ENCODE measurements at regions not wholly inside any gene's neighbourhood (a gene's known extent, or its start where the extent isn't known, plus 50 kb on each side); places are given as distances from the start of the nearest gene placed in this dataset.

DNA sequence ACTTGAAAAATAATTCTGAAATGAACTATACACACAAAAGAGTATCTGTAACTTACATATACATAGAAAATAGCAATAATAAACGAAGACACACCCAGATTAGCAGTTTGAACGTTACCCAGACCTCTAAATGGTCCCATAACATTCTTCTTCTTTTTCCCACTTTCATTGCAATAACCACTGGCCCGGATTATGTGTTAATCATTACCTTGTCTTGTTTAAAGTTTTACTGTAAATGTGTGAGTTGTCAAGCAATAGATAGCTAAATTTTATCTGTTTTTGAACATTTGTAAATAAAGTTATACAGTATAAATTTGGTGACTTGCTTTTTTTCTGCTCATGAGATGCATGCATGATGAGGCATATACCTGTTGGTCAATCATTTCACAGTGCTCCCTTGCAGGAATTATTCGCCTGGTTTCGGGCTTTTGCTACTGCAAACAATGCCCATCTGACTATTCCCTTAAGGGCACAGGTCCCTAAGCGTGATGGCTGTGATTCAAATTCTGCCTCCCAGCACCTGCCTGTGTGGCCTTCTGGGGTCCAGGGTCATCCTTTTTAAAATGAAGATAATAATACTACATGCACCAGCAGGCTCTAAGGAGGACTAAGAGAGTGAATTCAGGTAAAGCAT is 66.1 kb downstream of the GADD45G start:
- TF ChIP-seq, protein P1, sequence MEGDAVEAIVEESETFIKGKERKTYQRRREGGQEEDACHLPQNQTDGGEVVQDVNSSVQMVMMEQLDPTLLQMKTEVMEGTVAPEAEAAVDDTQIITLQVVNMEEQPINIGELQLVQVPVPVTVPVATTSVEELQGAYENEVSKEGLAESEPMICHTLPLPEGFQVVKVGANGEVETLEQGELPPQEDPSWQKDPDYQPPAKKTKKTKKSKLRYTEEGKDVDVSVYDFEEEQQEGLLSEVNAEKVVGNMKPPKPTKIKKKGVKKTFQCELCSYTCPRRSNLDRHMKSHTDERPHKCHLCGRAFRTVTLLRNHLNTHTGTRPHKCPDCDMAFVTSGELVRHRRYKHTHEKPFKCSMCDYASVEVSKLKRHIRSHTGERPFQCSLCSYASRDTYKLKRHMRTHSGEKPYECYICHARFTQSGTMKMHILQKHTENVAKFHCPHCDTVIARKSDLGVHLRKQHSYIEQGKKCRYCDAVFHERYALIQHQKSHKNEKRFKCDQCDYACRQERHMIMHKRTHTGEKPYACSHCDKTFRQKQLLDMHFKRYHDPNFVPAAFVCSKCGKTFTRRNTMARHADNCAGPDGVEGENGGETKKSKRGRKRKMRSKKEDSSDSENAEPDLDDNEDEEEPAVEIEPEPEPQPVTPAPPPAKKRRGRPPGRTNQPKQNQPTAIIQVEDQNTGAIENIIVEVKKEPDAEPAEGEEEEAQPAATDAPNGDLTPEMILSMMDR (IDR thresholded peaks at IDR 0.05), result no peak
- no peak for TF ChIP-seq POLR2A (IDR thresholded peaks at IDR 0.05)
